ENCODE measurements at regions not wholly inside any gene's neighbourhood (a gene's known extent, or its start where the extent isn't known, plus 50 kb on each side); places are given as distances from the start of the nearest gene placed in this dataset.

DNA sequence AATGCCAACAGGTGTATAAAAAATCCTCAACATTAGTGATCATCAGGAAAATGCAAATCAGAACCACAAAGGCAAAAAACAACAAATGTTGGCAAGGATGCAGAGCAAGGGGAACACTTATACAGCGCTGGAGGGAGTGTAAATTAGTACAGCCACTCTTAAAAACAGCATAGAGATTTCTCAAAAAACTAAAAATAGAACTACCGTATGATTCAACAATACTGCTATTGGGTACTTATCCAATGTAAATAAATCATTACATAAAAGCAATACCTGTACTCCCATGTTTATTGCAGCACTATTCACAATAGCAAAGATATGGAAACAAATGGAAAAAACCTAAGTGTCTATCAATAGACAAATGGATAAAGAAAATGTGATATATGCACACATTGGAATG lies 171.3 kb downstream of the SLC7A11 start:
- no peaks in the 10 kb centered on the region for H3K36me3 ChIP-seq
- ATAC-seq (ENCODE audit: low FRiP score in 2 of 2) (no peak), DNase-seq (no peak)
- H3K27me3 ChIP-seq = no peaks in the 10 kb centered on the region
- TF ChIP-seq EP300 (IDR thresholded peaks at IDR 0.05) (no peak), POLR2AphosphoS5 (IDR thresholded peaks at IDR 0.05) (no peak), POLR2A (IDR thresholded peaks at IDR 0.05) (no peak)
- TF ChIP-seq, protein P1, sequence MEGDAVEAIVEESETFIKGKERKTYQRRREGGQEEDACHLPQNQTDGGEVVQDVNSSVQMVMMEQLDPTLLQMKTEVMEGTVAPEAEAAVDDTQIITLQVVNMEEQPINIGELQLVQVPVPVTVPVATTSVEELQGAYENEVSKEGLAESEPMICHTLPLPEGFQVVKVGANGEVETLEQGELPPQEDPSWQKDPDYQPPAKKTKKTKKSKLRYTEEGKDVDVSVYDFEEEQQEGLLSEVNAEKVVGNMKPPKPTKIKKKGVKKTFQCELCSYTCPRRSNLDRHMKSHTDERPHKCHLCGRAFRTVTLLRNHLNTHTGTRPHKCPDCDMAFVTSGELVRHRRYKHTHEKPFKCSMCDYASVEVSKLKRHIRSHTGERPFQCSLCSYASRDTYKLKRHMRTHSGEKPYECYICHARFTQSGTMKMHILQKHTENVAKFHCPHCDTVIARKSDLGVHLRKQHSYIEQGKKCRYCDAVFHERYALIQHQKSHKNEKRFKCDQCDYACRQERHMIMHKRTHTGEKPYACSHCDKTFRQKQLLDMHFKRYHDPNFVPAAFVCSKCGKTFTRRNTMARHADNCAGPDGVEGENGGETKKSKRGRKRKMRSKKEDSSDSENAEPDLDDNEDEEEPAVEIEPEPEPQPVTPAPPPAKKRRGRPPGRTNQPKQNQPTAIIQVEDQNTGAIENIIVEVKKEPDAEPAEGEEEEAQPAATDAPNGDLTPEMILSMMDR (IDR thresholded peaks at IDR 0.05) = no peak
- H3K27ac ChIP-seq = no peak overlapping the region
- H3K4me1 ChIP-seq = no peaks in the 10 kb centered on the region
- no peaks in the 10 kb centered on the region for H3K9me3 ChIP-seq
- no peak overlapping the region for H3K4me3 ChIP-seq
- WGBS, 2 donors = 61 to 77% methylated on average over 2 of the region's 2 CpGs

DNA sequence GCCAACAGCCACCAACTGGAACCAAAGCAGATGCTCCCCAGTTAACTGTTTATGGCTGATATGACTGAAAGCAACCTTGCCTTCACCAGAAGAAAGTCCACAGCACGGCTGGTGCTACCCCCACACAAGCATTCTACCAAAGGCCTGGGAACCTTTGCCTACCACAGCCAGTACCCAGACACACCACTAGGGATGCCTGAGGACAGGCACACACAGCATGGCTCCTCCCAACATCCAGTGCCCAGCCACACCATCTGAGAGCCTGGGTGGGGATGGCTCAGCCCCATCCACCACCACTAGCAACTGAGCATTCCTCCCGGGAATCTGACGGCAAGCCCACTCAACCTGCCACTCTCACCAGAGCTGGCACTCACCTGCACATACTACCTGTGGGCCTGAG lies 178.6 kb downstream of the SLC7A11 start:
- no peak overlapping the region for H3K4me3 ChIP-seq
- peak in 1 of 2 donors; percentile 6 for DNase-seq
- peak; percentile 28 to 34 for ATAC-seq (ENCODE audit: low FRiP score in 2 of 2)
- TF ChIP-seq EP300 (IDR thresholded peaks at IDR 0.05) (no peak), POLR2A (IDR thresholded peaks at IDR 0.05) (no peak), POLR2AphosphoS5 (IDR thresholded peaks at IDR 0.05) (no peak)
- TF ChIP-seq, protein P1 (IDR thresholded peaks at IDR 0.05) = no peak
- H3K9me3 ChIP-seq = peaks cover 0 to 3% (median 0%) of the 10 kb centered on the region in 4 donors
- no peaks in the 10 kb centered on the region for H3K27me3 ChIP-seq
- H3K4me1 ChIP-seq = no peaks in the 10 kb centered on the region
- WGBS, 2 donors = 93% methylated on average over 2 to 3 of the region's 3 CpGs
- H3K27ac ChIP-seq = no peak overlapping the region
- H3K36me3 ChIP-seq = no peaks in the 10 kb centered on the region

- 84 to 95% methylated on average over 2 of the region's 2 CpGs for WGBS, 2 donors
- H3K9me3 ChIP-seq = peaks cover 0 to 3% (median 0%) of the 10 kb centered on the region in 4 donors
- TF ChIP-seq POLR2AphosphoS5 (IDR thresholded peaks at IDR 0.05) (no peak), POLR2A (IDR thresholded peaks at IDR 0.05) (no peak), EP300 (IDR thresholded peaks at IDR 0.05) (no peak)
- TF ChIP-seq, protein P1 (IDR thresholded peaks at IDR 0.05) = no peak
- H3K27me3 ChIP-seq = no peaks in the 10 kb centered on the region
- ATAC-seq (ENCODE audit: low FRiP score in 2 of 2) = no peak
- no peak overlapping the region for H3K4me3 ChIP-seq
- DNase-seq = no peak
- H3K27ac ChIP-seq = no peak overlapping the region
- no peaks in the 10 kb centered on the region for H3K4me1 ChIP-seq
- H3K36me3 ChIP-seq = no peaks in the 10 kb centered on the region
These were observed 179.2 kb downstream of the SLC7A11 start for GRCh38 chr4:138062929-138063328.

DNA sequence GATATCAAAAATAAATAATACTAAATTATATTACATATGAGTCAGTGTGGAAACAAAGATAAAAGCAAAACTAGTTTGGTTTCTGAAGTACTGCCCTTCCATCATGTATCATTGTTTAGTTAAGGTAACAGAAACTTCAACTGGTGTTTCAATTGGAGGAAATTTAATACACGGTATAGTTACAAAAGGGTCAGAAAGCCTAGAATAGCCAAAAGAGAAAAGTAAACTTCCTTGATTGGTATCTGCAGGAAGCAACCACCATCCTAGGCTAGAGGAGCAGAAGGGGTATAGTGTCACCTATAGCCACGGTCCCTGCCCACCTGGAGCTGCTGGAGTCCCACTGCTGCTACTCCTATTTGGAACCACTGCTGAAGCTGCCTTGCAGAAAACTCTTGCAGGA lies 185.6 kb downstream of the SLC7A11 start:
- DNase-seq = no peak

DNA sequence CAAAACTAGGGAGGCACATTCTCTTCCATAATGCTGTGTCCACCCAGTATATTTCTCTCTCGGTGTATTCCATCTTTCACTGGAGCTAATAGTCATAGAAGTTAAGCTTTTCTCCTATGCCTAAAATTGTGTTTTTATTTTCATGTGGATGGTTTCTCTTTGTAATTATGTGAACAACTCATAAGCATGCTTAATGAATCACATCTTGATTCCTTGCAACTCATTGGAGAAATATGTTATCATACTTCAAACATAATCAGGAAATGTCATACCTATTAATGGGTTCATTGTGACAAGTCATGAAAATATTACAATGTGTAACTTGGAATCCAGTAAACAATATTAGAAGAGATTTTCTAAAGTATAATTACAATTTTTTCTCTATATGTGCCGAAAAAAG lies 186.3 kb downstream of the SLC7A11 start:
- DNase-seq (no peak), ATAC-seq (ENCODE audit: low FRiP score in 2 of 2) (no peak)
- TF ChIP-seq, protein P1 (IDR thresholded peaks at IDR 0.05) = no peak
- TF ChIP-seq EP300 (IDR thresholded peaks at IDR 0.05) (no peak), POLR2A (IDR thresholded peaks at IDR 0.05) (no peak), POLR2AphosphoS5 (IDR thresholded peaks at IDR 0.05) (no peak)
- Histone ChIP-seq H3K9me3 (no peaks in the 10 kb centered on the region), H3K4me1 (no peaks in the 10 kb centered on the region), H3K4me3 (no peak overlapping the region), H3K36me3 (no peaks in the 10 kb centered on the region), H3K27ac (no peak overlapping the region), H3K27me3 (no peaks in the 10 kb centered on the region)
- 83 to 87% methylated on average over 2 of the region's 2 CpGs for WGBS, 2 donors

More for the DNA sequence above, 185.6 kb downstream of the SLC7A11 start:
- Histone ChIP-seq H3K27me3 (no peaks in the 10 kb centered on the region), H3K9me3 (no peaks in the 10 kb centered on the region), H3K36me3 (no peaks in the 10 kb centered on the region), H3K4me1 (no peaks in the 10 kb centered on the region), H3K27ac (no peak overlapping the region), H3K4me3 (no peak overlapping the region)
- TF ChIP-seq EP300 (IDR thresholded peaks at IDR 0.05) (no peak), POLR2AphosphoS5 (IDR thresholded peaks at IDR 0.05) (no peak), POLR2A (IDR thresholded peaks at IDR 0.05) (no peak)
- TF ChIP-seq, protein P1 (IDR thresholded peaks at IDR 0.05) = no peak
- WGBS, 2 donors = 30 to 35% methylated on average over 2 of the region's 2 CpGs
- ATAC-seq (ENCODE audit: low FRiP score in 2 of 2) = no peak

Measured in upper lobe of left lung (tissue), 6 donors.